HG02610 (cell line): ENCODE measurements at regions not wholly inside any gene's neighbourhood (a gene's known extent, or its start where the extent isn't known, plus 50 kb on each side); places are given as distances from the start of the nearest gene placed in this dataset.

Experiments used
- ATAC-seq: cut with Tn5 transposase; IDR thresholded peaks from one replicate; pipeline ENCODE4 v1.9.1; 2021; ENCODE audit warnings: mild to moderate bottlenecking, moderate library complexity; ENCODE audit not compliant: unreplicated experiment

- no peak for ATAC-seq
These were observed 541.0 kb downstream of the FGF9 start for GRCh38 chr13:22211876-22212275.

GRCh38 chr13:22212576-22212975 lies 541.7 kb downstream of the FGF9 start:
- no peak for ATAC-seq

GRCh38 chr13:22214184-22214583 lies 543.3 kb downstream of the FGF9 start:
- no peak for ATAC-seq

- no peak for ATAC-seq
These were observed 547.9 kb downstream of the FGF9 start for GRCh38 chr13:22218797-22219196.

- no peak for ATAC-seq
These were observed 548.8 kb downstream of the FGF9 start for GRCh38 chr13:22219709-22220108.

GRCh38 chr13:22220151-22221135 lies 549.6 kb downstream of the FGF9 start:
- ATAC-seq: no peak

GRCh38 chr13:22223411-22223810 lies 552.5 kb downstream of the FGF9 start:
- no peak for ATAC-seq

- no peak for ATAC-seq
These were observed 555.2 kb downstream of the FGF9 start for GRCh38 chr13:22226086-22226485.

GRCh38 chr13:22227895-22228294 lies 557.0 kb downstream of the FGF9 start:
- peak; percentile 37 for ATAC-seq

- peak; percentile 44 for ATAC-seq
These were observed 559.0 kb downstream of the FGF9 start for GRCh38 chr13:22229916-22230315.

GRCh38 chr13:22232186-22232585 lies 561.3 kb downstream of the FGF9 start:
- no peak for ATAC-seq

GRCh38 chr13:22235285-22235949 lies 564.5 kb downstream of the FGF9 start:
- ATAC-seq: peak; percentile 50

GRCh38 chr13:22235950-22236290 lies 565.0 kb downstream of the FGF9 start:
- no peak for ATAC-seq

GRCh38 chr13:22238269-22238668 lies 567.4 kb downstream of the FGF9 start:
- ATAC-seq: no peak

GRCh38 chr13:22240716-22241115 lies 569.8 kb downstream of the FGF9 start:
- ATAC-seq: no peak

- ATAC-seq: no peak
These were observed 572.7 kb downstream of the FGF9 start for GRCh38 chr13:22243469-22244163.

- ATAC-seq: no peak
These were observed 581.5 kb downstream of the FGF9 start for GRCh38 chr13:22252281-22252830.

GRCh38 chr13:22253107-22253506 lies 582.2 kb downstream of the FGF9 start:
- ATAC-seq: no peak

- no peak for ATAC-seq
These were observed 585.3 kb downstream of the FGF9 start for GRCh38 chr13:22256111-22256639.

- ATAC-seq: no peak
These were observed 591.4 kb downstream of the FGF9 start for GRCh38 chr13:22262001-22262885.
